ENCODE measurements at regions not wholly inside any gene's neighbourhood (a gene's known extent, or its start where the extent isn't known, plus 50 kb on each side); places are given as distances from the start of the nearest gene placed in this dataset.
"Not testable (repeated sequence)": the region's sequence is repeated elsewhere in the genome, so short reads cannot be mapped to it uniquely, and the experiment has no call there.

DNA sequence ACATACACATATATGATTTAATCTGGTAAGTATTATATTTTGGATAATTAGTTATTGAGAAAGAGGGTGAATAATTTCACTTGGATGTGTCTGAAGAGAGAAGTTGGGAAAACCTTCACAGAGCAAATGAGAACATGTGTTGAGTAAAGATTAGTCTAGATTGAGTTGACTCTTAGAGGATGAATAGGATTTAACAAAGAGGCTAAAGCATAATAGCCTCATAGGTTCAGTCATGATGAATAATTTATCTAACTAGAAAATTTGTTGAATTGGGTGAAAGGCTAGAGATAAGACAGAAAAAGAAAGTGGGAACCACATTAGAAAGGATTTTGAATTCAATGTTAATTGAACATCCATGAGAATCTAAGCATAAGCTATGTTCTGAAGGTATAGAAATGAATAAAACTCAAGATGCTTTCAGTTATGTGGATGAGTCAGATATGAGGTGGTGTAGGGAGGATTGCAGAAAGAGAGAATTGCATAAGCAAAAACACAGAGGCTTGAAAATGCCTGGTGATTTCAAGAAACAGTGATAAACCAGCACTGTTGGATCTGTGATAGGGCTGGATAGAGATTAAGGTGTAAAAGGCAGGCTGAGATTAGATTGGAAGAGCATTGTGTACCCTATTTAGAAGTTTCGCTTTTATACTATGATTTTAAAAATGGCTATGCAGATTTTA is 207.6 kb upstream of the NR3C2 start:
- DNase-seq (ENCODE audit: extremely low read depth in 1 of 11, low read depth in 9 of 11, low spot score in 4 of 11) = no peak

DNA sequence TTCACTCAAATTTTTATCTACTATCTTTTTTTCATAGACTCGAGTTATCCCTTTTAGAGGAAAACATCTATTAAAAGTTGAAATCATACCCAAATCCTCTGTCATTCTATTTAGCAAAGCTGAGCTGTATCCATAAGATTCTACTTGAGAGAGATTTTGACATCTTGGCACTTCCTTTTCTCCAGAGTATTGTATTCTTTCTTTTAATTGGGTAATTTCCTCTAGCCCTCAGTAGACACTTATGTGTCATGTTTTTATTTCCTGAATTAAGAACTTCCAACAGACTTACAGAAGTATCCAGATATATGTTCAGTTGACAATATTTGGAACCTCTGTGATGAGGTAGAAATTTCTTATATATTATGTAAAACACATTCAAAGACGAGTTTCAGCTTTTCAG is 201.6 kb upstream of the NR3C2 start:
- DNase-seq (ENCODE audit: extremely low read depth in 1 of 11, low read depth in 9 of 11, low spot score in 4 of 11) = no peak

DNA sequence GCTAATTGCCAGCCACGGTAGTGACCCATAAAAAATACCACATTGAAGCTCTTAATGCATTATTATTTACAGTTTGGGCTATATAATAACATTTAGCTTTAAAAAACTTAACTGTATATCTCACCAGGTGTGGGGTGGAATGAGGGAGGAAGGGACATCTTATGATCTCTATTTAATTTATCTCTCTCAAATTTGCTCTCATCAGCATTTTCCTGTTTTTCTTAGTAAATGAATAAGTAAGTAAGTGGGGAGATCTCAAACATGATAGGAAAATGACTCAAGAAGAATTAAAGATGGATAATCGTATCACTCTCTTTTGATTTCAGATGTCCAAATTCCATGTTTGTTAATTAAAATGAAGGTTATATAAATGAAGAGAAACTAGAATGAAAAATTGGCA is 200.7 kb upstream of the NR3C2 start:
- no peak for DNase-seq (ENCODE audit: extremely low read depth in 1 of 11, low read depth in 9 of 11, low spot score in 4 of 11)

DNA sequence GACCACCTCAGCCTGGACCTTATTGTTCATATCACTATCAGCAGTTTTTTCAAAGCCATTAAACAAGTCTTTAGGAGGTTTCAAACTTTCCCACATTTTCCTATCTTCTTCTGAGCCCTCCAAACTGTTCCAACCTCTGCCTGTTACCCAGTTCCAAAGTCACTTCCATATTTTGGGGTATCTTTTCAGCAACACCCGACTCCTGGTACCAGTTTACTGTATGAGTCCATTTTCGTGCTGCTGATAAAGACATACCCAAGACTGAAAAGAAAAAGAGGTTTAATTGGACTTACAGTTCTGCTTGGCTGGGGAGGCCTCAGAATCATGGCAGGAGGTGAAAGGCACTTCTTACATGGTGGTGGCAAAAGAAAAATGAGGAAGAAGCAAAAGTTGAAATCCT is 195.9 kb upstream of the NR3C2 start:
- DNase-seq (ENCODE audit: extremely low read depth in 1 of 11, low read depth in 9 of 11, low spot score in 4 of 11) = not testable (repeated sequence)

DNA sequence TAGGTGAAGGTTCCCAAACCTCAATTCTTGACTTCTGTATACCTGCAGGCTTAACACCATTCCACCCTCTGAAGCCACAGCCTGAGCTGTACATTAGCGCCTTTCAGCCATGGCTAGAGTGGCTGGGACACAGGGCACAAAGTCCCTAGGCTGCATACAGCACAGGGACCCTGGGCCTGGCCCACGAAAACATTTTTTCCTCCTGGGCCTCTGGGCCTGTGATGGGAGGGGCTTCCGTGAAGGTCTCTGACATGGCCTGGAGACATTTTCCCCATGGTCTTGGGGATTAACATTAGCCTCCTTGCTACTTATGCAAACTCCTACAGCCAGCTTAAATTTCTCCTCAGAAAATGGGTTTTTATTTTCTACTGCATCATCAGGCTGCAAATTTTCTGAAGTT is 195.2 kb upstream of the NR3C2 start:
- DNase-seq (ENCODE audit: extremely low read depth in 1 of 11, low read depth in 9 of 11, low spot score in 4 of 11) = not testable (repeated sequence)

DNA sequence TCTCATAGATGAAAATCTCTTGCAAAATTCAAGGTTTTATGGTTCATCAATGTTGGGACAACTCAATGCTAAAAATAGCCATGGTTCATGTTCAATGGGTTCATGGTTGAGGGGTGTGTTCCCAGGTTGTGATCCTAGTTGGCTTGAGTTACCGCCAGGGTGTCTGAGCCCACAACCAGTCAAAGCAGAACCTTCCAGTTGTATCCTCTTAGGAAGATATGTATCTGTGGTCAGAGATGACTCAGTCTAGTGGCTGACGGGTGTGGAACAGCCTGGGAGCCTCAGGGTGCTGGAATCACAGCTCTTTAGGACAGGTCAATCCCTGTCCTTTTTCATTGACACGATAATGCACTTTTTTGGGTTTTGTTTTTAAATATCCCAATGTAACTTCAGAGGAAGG is 192.3 kb upstream of the NR3C2 start:
- DNase-seq (ENCODE audit: extremely low read depth in 1 of 11, low read depth in 9 of 11, low spot score in 4 of 11) = no peak

DNA sequence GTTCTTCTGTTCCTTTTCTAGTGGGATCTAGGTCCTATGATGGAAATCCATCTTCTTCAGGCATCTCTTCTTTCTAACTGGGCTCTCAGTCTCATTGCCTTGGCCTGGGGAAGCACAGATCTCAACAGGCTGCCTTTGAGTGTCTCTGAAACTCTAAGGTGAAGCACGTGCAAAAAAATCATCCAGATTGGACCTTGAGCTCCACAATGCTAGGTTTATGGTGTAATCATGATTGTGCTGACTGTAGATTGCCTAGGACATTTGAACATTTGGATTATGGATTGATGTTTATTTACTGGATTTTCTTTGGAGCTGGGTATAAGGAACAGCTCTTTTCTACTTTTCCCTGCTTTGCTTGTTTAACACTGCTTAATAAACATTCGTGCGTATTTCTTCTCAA is 191.5 kb upstream of the NR3C2 start:
- no peak for DNase-seq (ENCODE audit: extremely low read depth in 1 of 11, low read depth in 9 of 11, low spot score in 4 of 11)

DNA sequence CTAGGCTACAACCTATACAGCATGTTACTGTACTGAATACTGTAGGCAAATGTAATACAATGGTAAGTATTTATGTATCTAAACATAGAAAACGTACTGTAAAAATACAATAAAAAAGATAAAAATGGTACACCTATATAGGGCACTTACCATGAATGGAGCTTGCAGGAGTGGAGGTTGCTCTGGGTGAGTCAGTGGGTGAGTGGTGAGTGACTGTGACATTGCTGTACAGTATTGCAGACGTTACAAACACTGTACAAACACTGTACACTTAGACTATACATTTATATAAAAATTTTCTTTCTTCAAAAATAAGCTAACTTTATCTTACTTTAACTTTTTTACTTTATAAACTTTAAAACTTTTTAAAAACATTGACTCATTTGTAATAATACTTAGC is 190.3 kb upstream of the NR3C2 start:
- DNase-seq (ENCODE audit: extremely low read depth in 1 of 11, low read depth in 9 of 11, low spot score in 4 of 11) = no peak

DNA sequence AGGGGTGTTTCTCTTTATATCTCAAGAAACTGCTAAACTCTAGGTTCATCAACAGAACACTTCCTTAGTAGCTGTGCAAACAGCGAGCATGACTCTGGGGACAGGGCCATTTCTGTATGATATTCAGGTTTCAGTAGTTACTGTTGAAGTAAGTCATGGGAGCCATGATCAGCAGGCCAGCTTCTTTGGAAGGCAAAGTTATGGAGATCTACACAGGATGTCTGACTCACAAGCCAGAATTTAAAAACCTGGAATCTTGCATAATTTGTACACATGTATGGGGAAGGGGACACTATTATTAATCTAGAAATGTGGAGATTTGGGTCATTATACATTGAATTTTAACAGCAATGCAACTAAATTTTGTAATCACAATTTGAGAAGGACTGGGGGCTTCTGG is 187.8 kb upstream of the NR3C2 start:
- DNase-seq (ENCODE audit: extremely low read depth in 1 of 11, low read depth in 9 of 11, low spot score in 4 of 11) = no peak

DNA sequence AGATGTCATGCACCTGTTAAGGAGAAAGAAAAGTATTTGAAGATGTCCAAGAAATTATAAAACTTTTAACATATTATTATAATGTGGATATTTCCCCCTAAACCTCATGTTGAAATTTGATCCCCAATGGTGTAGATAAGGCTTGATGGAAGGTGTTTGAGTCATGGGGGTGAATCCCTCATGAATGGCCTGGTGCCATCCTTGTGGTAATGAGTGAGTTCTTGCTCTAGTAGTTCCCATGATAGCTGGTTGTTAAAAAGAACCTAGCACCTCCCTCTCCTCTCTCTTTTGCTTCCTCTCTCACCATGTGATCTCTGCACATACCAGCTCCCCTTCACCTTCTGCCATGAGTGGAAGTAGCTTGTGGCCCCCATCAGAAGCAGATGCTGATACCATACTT is 176.6 kb upstream of the NR3C2 start:
- no peak for DNase-seq (ENCODE audit: extremely low read depth in 1 of 11, low read depth in 9 of 11, low spot score in 4 of 11)

DNA sequence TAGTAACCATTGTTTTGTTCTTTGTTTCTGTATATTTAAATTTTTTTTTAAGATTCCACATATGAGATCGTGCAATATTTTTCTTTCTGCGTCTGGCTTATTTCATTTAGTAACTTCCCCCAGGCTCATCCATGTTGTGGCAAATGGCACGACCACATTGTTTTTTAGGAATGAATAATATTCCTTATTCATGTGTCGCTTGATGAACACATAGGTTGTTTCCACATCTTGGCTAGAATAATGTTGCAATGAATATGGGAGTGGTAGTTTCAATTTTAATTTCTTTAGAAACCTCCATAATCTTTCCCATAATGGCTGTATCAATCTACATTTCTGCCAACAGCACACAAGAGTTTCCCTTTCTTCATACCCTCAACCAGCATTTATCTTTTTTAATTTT is 166.8 kb upstream of the NR3C2 start:
- no peak for DNase-seq (ENCODE audit: extremely low read depth in 1 of 11, low read depth in 9 of 11, low spot score in 4 of 11)

DNA sequence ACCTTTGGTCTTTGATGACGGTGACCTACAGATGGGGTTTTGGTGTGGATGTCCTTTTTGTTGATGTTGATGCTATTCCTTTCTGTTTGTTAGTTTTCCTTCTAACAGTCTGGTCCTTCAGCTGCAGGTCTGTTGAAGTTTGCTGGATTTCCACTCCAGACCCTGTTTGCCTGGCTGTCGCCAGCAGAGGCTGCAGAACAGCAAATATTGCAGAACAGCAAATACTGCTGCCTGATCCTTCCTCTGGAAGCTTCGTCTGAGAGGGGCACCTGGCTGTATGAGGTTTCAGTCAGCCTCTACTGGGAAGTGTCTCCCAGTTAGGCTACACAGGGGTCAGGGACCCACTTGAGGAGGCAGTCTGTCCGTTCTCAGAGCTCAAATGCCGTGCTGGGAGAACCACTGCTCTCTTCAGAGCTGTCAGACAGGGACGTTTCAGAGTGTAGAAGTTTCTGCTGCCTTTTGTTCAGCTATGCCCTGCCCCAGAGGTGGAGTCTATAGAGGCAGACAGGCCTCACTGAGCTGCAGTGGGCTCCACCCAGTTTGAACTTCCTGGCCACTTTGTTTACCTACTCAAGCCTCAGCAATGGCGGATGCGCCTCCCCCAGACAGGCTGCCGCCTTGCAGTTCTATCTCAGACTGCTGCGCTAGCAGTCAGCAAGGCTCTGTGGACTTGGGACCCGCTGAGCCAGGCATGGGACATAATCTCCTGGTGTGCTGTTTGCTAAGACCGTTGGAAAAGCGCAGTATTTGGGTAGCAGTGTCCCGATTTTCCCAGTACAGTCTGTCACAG is 156.4 kb upstream of the NR3C2 start:
- not testable (repeated sequence) for DNase-seq (ENCODE audit: extremely low read depth in 1 of 11, low read depth in 9 of 11, low spot score in 4 of 11)

DNA sequence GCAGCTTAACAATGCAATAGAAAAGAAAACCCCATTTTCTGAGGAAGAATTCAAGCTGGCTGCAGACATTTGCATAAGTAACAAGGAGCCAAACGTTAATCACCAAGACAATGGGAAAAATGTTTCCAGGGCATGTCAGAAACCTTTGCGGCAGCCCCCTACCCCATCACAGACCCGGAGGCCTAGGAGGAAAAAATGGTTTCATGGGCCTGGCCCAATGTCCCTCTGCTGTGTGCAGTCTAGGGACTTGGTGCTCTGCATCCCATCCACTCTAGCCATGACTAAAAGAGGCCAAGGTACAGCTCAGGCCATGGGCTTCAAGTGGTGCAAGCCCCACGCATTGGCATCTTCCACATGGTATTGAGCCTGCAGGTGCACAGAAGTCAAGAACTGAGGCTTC is 147.0 kb upstream of the NR3C2 start:
- DNase-seq (ENCODE audit: extremely low read depth in 1 of 11, low read depth in 9 of 11, low spot score in 4 of 11) = no peak

DNA sequence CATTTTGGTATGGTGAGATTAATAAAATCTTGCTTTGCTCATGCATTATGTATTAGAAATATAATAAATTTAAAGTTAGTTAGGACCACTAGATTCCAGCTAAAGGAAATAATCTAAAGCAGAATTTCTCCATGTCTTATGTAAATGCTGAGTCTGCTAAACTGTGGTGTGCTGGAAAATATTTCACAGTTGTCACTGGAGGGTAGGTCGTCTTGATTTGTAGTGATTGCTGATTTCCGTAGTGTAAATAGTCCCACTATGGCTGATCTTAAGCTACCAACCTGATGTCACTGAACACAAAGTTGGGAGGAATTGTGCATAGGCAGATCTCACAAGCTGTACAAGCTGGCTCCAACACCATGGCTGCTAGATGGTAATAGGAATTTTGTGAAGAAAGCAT is 133.4 kb upstream of the NR3C2 start:
- no peak for DNase-seq (ENCODE audit: extremely low read depth in 1 of 11, low read depth in 9 of 11, low spot score in 4 of 11)

DNA sequence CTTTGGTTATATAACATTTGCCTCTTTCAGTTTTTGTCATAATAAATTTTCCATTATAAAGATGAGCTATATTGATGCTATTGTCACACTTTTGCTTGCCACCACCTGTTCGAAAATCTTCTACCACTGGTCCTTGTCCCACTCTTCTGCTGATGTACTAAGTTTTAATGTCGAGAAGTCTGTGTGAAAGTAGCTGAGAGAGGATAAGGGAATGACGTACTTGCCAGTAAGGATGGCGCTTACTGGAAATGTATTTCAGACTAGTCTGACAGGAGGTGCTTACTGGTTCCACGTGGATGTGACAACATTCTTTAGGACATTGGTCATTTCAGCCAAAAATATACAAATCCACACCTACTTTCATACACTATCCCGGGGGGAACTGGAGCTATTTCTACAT is 132.7 kb upstream of the NR3C2 start:
- no peak for DNase-seq (ENCODE audit: extremely low read depth in 1 of 11, low read depth in 9 of 11, low spot score in 4 of 11)

DNA sequence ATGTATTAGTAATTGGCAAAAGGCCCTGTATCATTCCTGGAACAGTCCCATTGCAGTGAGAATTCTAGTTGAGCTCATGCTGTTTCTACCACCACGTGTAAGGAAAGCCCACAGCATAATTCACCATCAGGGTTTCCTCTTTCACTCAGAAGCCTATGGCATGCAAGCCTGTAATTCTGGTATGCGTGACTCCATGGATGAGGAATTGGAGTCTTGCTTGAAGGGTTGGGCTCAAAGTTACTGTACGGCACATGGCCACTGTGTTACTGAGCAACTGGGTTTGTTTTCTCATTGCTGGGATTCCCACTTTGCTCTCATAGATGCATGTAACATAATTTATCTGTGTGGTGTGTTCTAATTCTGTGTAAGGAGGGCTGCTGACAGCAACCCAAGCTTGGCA is 132.3 kb upstream of the NR3C2 start:
- DNase-seq (ENCODE audit: extremely low read depth in 1 of 11, low read depth in 9 of 11, low spot score in 4 of 11) = peak in 4 of 11 donors; percentile 7 to 33 (median 16)

DNA sequence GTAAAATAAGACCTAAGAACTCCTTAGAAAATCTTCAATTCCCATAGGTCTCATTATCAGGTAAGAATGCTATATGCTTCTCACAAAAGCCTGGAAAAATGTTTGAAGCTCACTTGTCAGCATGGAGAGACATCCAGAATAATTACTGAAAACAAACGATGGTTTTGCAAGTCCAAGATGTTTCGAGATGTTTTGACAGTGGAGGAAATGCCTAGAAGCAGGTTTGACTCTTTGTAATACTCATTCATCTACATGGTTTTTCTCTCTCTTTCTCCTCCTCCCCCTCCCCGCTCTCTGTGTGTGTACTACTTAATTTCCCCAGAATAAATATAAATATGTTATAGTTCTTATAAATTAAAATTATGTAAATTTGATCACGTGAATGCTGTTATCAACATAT is 131.9 kb upstream of the NR3C2 start:
- no peak for DNase-seq (ENCODE audit: extremely low read depth in 1 of 11, low read depth in 9 of 11, low spot score in 4 of 11)

DNA sequence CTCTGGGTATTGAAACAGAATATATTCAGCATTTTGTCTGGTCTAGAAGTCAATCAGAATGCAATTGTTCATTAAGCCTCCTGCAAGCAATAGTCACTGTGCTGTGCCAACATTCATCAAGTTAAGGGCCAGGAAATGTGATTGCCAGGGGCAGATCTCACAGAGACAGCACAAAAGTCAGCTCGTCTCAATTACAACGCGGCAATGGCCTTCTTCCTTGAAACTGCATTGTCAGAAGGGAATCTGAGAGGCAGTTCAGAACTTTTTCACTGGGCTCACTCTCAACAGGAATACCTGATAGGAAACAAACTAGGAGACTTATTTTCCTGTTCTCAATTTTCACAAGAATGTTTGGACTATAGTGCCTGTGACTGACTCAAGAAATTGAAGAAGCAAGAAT is 131.1 kb upstream of the NR3C2 start:
- peak in 4 of 11 donors; percentile 5 to 22 (median 16) for DNase-seq (ENCODE audit: extremely low read depth in 1 of 11, low read depth in 9 of 11, low spot score in 4 of 11)

DNA sequence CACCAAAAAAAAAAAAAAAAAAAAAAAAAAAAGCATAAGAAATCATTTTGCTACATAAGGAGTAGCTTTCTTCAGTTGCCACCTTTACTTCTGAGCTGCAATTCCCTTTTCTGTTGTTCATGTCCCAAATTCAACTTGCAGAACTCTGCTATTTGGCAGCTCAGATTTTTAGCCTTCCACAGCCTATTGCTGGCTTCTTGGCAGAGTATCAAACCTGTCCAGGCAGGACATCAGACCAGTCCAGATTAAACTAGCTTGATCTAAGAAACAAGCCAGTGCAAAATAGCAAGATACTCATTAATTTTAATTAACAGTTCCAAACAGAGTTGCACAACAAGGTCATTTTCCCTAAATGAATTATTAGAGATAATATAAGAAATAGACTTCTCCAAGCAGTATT is 123.6 kb upstream of the NR3C2 start:
- peak in 3 of 11 donors; percentile 1 to 11 (median 2) for DNase-seq (ENCODE audit: extremely low read depth in 1 of 11, low read depth in 9 of 11, low spot score in 4 of 11)

DNA sequence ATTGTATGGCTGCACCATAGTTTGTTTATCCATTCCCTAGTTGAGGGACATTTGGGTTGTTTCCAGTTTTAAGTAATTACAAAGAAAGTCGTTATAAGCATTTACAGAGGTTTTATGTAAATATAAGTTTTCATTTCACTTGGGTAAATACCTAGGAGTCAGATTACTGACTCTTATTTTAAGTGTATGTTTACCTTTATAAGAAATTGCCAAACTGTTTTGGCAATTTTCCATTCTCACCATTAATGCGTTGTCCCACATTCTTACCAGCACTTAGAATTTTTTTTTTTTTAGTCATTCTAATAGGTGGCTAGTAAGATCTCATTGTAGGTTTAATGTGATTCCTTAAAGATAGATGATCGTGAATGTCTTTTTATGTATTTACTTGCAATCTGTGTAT is 121.5 kb upstream of the NR3C2 start:
- no peak for DNase-seq (ENCODE audit: extremely low read depth in 1 of 11, low read depth in 9 of 11, low spot score in 4 of 11)

DNA sequence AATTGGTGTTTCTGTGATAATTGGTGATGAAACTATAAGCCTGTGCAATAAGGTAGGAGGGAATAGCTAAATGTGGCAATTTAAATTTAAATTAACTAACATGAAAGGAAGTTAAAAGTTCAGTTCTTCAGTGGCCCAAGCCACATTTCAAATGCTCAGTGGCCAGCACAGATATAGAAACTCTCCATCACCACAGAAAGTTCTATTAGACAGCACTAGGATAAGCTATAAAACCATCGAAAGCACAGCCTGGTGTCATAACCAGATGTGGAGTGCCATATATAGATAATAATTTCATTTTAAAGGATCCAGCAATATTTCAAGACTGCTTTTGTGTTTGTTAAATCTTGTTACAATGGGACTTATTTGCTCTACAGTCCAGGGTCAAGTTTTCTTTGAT is 119.3 kb upstream of the NR3C2 start:
- no peak for DNase-seq (ENCODE audit: extremely low read depth in 1 of 11, low read depth in 9 of 11, low spot score in 4 of 11)
